GM19238 (cell line): ENCODE measurements at regions not wholly inside any gene's neighbourhood (a gene's known extent, or its start where the extent isn't known, plus 50 kb on each side); places are given as distances from the start of the nearest gene placed in this dataset.

Source experiments
- DNase-seq: peaks from one replicate; pipeline ENCODE4 v3.0.0; 2011; ENCODE audit warnings: low spot score; ENCODE audit not compliant: insufficient read length

DNA sequence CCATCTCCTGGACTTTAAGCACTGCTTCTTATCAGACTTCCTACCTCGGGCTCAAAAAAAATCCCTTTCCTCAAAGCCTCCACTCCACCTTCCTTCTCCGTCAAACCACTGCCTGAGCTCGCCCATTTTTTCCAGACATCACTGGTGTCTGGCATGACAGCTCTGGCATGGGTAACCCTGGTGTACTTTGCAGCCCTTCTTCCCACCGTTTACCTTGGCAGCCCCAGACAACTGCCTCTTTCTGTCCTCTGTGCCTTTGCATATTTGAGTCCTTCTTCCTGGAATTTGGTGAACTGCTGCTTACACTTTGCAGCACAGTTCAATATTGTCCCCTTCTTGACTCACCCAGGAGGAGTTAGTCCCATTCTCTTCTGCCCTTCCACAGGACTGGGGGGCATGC lies 144.6 kb upstream of the TBX20 start:
- no peak for DNase-seq

DNA sequence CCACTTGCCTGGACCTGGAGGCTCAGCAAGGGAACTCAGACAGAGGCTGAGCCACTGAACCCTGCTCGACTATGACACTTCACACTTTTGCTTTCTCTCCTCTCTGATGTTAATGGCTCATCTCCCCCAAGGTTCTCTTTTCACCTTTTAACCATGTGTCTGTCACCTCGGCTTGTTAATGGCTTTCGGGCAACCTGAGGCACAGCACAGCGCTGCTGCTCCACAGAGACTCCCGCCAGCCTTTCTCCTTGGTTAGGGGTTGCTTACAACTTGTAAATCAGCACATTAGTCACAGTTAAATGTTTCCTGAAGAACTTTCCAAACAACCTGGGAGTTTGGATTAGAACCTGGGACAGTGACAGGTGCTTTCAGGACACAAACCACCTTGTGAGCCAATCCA lies 136.2 kb upstream of the TBX20 start:
- DNase-seq = no peak

DNA sequence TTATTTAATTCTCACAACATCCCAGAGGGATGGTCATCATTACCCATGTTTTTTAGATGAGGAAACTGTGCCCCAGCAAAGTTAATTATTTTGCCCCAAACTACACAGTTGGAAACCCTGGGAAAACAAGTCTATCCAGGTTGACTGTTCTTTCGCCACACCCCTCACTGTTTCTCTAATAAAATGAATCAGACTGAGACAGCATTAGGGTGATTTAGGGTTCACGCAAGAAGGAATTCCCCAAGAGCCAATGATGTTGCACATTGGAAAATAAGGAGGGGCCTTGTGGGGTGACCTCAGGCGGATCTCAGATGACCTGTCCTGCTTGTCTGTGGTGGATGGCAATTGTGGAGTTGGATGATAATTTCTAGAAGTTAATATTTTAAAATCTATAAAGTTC lies 135.7 kb upstream of the TBX20 start:
- DNase-seq = no peak

DNA sequence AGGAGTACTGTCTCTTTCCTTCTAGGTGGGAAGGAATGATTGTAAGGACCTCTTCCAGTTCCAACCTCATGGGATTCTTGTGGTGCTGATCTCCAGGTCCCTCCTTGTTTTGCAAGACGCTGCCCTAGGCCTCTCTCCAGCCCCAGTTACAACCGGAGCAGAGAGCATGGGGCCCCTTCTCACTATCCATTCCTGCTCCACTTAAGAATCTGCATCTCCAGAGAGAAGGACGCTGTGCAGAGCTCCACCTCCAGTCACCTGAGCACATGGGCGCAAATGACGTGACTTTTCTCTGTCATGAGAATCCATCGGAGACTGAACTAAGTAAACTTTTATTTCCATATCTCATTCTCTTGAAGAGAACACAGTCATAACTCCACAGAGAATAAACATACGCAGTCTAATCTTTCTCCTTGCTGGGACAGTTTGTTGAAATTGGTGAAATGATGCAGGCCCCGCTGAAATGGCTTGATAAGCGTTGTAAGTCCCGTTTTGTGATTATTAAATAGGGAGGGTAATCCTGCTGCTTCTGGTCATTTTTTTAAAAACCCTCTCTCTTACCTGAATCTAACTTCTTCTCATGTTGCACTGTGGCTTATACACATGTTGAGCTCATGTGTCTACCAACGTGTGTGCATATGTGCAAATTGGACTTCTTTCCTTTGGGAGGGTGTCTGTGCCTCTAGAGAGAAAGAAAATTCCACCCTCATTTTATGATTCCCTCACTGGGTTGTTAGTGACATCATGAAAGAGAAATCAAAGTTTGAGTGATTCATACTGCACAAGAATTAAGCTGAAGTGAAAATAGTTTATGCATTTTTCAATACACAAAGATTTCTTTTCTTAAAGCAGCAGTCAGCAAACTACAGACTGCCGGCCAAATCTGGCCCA lies 133.2 kb upstream of the TBX20 start:
- no peak for DNase-seq

DNA sequence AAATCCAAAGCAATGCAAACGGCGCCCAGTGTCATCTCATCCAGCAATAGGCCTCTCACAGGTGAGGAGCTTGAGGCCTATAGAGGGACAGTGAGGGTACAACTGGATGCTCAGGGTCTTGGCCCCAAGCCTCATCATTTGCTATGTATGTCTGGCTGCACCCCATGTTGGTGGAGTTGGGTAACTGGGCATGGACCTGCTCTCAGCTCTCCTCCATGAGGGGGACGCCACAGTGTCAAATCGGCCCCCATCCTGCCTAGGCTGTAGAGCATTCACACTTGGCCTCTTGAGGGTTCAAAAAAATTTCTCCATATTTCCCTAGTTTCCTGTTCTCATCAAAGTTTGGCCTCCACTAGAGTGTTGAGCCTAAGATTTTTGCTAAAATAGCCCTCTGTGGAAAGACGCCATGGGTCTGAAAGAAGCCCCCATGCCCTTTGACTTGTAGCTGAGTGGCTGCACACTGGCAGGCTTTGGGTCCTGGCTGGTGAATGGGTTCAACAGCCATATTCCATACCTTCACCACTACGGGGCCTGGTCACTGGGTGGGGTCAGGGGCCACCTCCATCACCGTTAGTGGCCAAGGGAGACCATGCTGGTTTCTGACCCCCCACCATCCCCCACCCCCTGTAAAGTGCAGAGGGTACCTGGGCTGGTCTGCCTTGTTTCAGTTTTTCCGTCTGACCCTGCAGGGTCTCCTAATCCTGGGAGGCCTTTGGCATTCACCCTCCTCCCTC lies 132.3 kb upstream of the TBX20 start:
- DNase-seq = no peak

DNA sequence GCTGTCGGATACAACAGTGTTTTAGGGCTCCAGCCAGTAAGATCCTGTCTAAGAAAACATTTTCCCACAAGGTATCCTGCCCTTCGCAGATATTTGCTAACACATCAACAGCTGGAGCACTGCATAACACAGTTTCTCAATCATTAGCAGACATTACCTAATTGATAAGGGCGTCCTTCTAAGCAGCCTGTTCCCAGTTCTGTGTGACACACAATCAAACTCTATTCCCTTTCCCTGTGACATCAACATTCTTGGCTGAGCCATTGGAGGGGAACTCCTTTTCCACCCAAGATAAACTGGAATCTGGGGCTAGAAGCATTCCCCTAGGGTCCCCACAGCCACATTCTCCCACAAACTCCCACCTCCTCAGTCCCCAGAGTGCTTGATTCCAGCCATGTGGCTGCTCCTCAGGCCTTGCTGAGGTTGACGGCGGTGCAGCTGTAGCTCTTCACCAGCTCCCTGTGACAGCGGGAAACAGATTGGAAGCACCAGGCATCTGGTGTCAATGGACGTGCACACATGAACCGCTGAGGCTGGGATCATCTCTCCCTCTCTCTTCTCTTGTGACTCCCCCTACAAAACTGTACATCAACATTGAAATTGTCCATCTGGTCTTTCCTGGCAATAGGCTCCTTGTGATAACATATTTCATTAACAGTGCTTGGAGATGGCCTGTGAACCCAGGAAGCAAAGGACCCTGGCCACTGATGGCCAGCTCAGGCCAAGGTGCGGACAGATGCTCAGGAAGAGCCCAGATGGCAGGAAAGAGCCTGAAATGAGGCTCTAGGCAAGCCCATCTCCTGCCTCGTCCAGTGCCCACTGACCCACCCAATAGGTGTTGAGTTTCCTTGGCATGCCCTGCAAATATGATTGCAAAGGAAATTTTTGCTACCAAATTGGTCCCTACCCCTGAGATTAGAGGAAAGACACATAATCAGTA lies 131.1 kb upstream of the TBX20 start:
- no peak for DNase-seq

DNA sequence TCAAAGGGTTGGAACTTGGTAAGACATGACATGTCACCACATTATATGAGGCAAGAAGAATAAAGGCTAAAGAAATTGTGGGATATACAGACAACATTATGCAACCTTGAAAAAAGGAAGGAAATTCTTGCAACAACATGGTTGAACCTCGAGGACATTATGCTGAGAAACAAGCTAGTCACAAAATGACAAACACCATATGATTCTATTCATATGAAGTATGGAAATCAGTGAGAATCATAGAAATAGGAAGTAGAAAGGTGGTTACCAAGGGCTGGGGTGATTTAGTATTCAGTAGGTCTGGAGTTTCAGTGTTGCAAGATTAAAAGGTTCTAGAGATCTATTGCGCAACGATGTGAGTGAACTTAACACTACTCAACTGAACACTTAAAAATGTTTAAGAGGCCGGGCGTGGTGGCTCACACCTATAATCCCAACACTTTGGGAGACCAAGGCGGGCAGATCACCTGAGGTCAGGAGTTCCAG lies 126.9 kb upstream of the TBX20 start:
- DNase-seq = no peak

DNA sequence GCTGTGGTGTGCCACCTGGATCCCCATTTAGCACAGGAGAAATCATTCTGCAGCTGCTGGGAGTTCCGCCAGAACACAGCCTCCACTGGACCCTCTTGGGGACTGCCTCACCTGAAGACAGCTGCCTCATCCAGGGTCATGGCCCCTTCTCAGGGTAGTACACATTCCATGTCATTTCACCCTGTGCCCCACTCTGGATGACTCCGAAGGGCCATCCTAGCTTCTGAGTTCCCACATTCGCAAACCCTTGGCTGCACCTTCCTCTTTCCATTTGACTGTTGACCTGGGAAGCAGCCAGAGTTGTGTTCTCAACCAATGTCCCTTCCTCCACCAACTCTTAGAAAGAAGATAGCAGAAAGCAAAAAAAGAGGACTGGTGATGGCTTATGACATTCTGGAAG lies 125.6 kb upstream of the TBX20 start:
- no peak for DNase-seq

DNA sequence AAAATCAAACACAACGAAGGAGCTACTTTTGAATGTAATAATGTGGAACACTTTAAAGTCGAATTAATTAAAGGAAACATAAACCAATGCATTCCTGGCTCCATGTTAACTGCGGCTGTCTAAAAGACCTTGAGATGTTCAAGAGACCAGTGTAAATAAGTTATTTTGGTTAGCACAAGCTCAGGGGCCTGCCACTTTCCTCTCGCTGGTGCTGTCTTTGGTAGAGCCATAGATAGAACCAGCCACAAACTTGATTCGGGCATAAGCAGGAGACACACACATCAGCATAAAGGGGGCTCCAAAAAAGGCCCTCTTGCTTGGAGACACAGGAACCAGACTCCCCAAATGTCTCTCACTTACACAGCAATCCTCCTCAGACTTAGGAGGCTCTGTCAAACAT lies 121.6 kb upstream of the TBX20 start:
- DNase-seq = no peak

DNA sequence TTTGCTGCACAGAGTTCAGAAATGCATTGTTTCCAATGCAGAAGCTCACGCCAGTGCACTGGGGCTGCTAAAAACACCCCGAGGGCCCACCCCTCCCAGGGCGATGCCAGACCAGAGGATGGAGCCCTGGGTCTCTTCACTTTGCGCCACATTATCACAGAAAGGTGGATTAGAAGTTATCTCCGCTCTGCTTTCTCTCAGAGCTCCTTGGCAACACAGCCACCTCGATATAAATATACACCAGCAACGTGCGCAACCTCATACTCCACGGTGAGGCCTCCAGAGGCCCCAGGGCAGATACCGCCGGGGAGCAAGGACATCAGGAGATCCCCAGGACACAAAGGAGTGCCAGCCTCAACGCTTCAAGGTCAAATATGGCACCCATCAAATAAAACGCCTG lies 121.0 kb upstream of the TBX20 start:
- no peak for DNase-seq

DNA sequence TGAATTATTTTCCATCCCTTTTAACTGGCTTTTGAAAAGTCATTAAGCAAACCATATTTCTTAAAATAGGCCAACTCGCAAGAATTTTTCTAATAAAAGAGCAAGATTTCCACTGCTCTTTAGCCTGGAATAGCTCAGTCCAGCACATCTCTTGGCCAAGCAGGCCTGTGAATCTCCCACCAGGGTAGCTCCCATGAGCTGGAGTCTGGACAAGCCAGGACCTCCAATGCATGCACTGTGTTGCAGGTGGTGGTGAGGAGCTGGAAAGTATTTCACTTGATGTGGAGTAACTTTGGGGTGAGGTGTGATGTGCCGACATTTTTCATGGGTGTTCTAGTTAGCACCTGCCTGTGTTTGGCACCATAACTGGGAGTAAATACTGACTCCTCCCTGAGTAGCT lies 117.3 kb upstream of the TBX20 start:
- DNase-seq = no peak

DNA sequence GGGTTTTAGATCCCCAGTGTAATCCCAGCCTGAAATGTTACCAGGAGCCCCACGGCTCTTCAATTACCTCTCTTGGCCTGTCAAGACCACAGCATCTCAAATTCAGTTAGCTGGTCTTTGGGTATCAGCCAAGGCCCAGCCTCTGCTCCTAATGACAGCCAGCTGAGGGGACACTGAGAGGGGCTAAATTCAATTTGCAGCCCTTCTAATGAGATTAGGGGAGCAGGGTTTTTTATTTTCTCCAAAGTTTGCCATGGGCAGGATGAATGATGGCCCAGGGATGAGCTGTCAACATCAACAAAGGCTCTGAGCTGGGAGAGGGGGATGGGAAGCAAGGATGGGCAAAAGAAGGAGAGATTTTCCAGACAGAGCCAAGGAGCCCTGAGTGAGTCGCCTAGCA lies 116.8 kb upstream of the TBX20 start:
- DNase-seq = no peak

DNA sequence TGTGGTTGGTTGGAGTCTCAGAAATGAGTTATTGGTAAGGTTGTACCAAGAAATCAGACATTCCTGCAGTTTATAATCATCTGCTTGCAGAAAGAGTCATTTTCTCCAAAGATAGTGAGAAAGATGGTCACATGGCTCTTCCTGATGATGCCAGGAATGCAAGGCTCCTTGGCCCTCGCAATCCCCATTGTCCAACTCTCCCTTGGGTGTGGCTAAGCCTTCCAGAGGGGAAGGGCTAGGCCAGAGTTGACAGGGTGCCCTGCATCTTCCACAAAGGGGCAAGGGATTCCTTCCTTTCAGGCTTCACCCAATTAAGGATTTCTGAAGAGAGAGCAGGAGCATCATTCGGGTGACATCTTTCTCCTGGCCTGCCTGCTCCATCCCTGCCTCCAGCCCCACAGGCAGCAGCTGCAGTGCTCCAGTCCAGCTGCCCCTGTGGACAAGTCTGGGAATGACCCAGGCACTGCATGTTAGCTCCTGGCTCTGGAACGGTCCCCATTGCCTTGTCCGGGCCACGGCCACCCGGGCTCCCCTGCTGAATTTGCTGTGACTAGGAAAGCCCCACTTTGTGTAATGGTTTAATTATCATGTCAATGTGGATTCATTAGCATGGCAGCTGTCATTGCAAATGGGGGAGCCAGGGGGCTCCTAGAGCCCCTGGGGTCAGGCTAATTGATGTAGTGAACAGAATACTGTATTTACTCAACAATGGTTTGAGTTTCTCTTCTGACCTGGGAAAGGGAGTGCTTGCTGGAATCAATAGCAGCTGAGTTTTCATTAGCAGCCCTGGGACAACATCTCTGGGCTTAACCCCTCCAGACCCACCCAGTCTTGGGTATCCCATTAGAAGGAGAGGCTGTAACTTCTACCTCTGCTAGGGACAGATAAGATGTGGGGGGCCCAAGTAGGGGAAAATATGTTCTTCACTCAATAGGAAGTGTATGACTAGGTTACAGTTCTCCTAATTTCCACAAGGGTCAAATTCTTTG lies 112.6 kb upstream of the TBX20 start:
- DNase-seq = no peak

DNA sequence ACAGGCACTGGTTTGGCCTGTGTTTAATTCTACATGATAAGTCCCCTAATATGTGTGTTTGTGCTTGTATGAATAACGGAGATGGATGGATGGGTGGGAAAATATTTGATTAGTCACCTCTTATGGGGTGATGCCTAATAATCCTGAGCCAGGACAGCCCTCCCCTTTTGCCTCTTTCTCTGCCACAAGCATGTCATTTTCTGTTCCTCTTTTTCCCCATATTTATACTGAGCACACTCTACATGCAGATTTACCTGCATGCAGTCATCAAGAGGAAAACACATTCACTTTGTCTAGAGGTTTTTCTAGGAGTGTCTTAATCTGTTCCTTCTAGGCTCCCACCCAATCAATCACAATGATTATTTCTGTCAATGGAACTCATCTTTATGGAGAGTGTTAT lies 111.6 kb upstream of the TBX20 start:
- no peak for DNase-seq

DNA sequence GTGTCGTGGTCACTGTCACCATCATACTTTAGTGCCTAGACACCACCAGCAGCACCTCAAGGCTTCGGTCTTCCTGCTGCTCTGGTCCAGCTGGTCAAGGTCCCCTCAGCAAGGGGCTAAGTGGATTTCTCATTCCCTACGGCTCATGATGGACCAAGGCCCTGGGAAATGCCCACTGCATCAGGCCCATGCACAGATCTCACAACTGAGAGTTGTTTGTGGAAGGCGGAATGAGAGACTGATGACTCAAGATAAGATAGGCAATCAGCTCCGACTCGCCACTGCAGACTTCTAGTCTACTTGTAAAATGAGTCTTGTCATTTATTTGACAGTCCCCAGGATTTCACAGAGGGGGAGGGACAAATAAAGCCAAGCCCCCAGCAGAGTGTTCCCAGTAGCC lies 108.4 kb upstream of the TBX20 start:
- DNase-seq = no peak

DNA sequence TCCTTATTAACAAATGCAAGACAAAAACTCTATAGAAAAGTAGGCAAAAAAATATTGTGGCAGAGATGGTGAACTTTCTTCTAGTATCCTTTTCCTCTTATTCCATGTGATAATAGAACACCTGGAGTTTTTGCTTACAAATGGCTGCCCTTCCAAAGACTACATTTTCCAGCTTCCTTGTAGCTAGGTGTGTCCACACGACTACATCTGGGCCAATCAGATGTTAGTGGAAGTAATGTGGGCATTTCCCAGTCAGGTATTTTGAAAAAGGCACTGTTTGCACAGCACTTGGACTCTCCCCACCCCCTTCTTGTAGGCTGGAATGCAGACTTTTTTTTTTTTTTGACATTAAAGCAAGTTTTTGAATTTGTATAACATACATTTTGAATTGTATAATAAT lies 105.5 kb upstream of the TBX20 start:
- no peak for DNase-seq

DNA sequence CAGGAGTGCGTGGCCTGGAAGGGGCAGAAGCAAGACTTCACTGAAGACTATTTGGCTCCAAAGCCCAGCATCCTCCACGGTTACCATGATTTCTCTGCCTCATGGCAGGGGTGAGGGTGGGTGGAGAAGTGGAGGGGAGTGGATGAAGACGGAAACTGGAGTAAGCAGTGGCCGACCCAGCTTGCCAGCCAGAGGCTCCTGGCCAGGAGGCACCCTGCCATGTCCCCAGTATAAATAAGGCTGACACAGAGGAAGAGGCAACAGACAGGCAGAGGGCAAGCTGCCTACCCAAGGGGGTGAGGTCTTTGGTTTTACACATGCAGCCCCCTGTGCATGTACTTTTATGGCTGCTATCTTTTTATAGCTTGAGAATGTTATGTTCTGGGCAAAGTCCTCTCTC lies 102.6 kb upstream of the TBX20 start:
- no peak for DNase-seq

DNA sequence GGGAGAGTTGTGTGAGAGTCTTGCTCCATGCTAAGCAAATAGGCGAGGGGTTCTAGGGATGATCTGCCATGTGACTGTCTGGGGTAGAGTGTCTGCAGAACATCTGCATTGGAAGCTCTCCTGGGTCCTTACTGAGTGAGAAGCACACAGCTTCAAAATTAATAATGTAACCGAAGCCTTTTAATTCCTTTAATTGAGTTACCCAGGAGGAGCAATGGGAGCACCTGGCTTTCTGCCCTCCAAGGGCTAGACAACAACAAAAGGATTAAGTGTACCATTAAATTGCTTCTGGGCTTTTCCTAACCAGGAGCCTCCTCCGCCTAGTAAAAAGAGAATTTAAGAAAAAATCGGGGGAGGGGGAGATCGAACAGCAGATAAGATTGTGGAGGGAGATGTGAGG lies 102.0 kb upstream of the TBX20 start:
- no peak for DNase-seq

DNA sequence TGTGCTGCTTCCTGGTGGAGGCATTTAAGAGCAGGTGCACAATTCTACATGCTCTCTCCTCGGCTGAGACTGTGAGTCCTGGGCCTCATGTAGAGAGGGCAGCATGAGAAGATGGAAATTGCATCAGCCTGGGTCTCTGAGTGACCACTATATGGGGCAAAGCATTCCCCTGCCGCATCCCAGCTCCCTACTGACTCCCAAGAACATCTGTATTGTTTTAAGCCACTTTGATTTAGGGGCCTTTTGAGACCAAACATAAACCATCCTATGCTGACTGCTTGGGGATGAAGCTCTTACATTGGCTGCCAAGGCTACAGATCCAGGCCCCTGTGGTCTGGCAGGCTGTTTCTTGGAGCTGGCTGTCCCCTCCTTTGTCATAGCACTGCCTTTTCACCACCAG lies 101.3 kb upstream of the TBX20 start:
- no peak for DNase-seq

DNA sequence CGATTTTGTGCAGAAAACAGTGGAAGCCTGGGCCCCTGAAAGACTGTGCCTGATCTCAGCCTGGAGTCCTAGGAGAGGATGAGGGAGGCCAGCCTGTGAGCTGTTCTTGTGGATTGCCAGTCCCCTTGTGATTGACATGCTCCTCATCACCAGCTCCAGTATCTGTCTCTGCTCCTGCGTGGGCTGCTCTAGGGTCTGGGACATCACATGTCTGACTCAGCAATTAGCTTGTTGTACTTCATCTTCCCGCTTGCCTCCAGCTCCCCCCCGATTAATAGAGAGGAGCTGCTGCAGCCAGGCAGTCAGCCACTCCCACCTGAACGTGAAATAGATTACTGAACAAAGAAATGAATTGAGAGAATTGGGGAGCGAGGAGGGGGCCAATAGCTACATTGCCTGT lies 99.6 kb upstream of the TBX20 start:
- no peak for DNase-seq
